Endothelial cell of umbilical vein (primary cell): ENCODE measurements at regions not wholly inside any gene's neighbourhood (a gene's known extent, or its start where the extent isn't known, plus 50 kb on each side); places are given as distances from the start of the nearest gene placed in this dataset.

Experiments used
- BruUV-seq: library from RNA; stranded (reverse); fragments of 400-500 nt; replicated peaks from 2 replicates; lab custom pipeline; 2021; lab: Mats Ljungman, UMichigan
- CTCF ChIA-PET: fragments of 300-600, 350-600 bp; sonication (Branson Sonifier 250); formaldehyde crosslinking; loops from one replicate; lab custom pipeline; 2021; ENCODE audit warnings: antibody characterized with exemption, inconsistent platforms; lab: Charles Lee
- POLR2A ChIA-PET: fragments of 300-600, 350-600 bp; sonication (Branson Sonifier 250); formaldehyde crosslinking; loops from one replicate; lab custom pipeline; 2021; ENCODE audit warnings: antibody characterized with exemption, inconsistent platforms; lab: Charles Lee
- DNase-seq: peaks from one replicate; pipeline ENCODE4 v3.0.0-alpha.2; 2011; ENCODE audit warnings: low read depth, low spot score
- FAIRE-seq: peaks from 2 replicates; lab custom pipeline; 2011; peaks lifted over from hg19 to GRCh38; lab: Jason Lieb, UNC
- H2AFZ ChIP-seq: 2 replicates; pipeline ENCODE4 v1.6.0; 2012; ENCODE audit warnings: low read depth, low read length, control low read depth, inconsistent platforms
- H3K27ac ChIP-seq: 2 replicates; pipeline ENCODE4 v1.5.1; 2011; ENCODE audit warnings: low read depth, mild to moderate bottlenecking, control low read depth, low read length, moderate library complexity; ENCODE audit not compliant: insufficient read depth
- H3K27me3 ChIP-seq, 2 experiments: 2 replicates each; pipeline versions ENCODE4 v1.6.0 to v1.6.1; 2011; ENCODE audit warnings: low read length in 2 of 2, mixed read lengths in 1 of 2; ENCODE audit not compliant: control insufficient read depth in 2 of 2, insufficient read depth in 2 of 2
- H3K36me3 ChIP-seq, 2 experiments: 2 replicates in 1 of 2; 3 replicates in 1 of 2; pipeline ENCODE4 v1.5.1; 2011; ENCODE audit warnings: low read length in 2 of 2, mild to moderate bottlenecking in 1 of 2, moderate library complexity in 1 of 2; ENCODE audit not compliant: control insufficient read depth in 2 of 2, insufficient read depth in 2 of 2; ENCODE audit errors: extremely low read depth in 1 of 2
- H3K4me1 ChIP-seq: 3 replicates; pipeline ENCODE4 v1.5.1; 2011; ENCODE audit warnings: mild to moderate bottlenecking, low read length; ENCODE audit not compliant: control insufficient read depth, insufficient read depth; ENCODE audit errors: extremely low read depth
- H3K4me2 ChIP-seq: 2 replicates; pipeline ENCODE4 v1.6.1; 2011; ENCODE audit warnings: low read length, control low read depth, mixed read lengths; ENCODE audit not compliant: insufficient read depth
- H3K4me3 ChIP-seq, 3 experiments: fragments of 200-600 bp in 1 of 3; sonication (generic), shearing (Covaris generic) in 1 of 3; replicated peaks in 1 of 3; 2 replicates each; pipeline ENCODE4 v1.5.1; 2011 to 2016; ENCODE audit warnings: control low read depth in 3 of 3, low read length in 3 of 3, mild to moderate bottlenecking in 2 of 3, inconsistent platforms in 1 of 3, low read depth in 1 of 3, moderate library complexity in 1 of 3; ENCODE audit not compliant: insufficient read depth in 1 of 3
- H3K79me2 ChIP-seq: 2 replicates; pipeline ENCODE4 v1.6.0; 2012; ENCODE audit warnings: low read length, inconsistent platforms; ENCODE audit not compliant: control insufficient read depth, insufficient read depth
- H3K9ac ChIP-seq: replicated peaks from 2 replicates; pipeline ENCODE3; 2011; ENCODE audit warnings: low read length, control low read depth; ENCODE audit not compliant: insufficient read depth; ENCODE audit errors: extremely low read depth
- H3K9me1 ChIP-seq: replicated peaks from 3 replicates; pipeline ENCODE4 v1.6.0; 2011; ENCODE audit warnings: mild to moderate bottlenecking, low read length; ENCODE audit not compliant: control insufficient read depth, insufficient read depth; ENCODE audit errors: extremely low read depth
- H3K9me3 ChIP-seq: replicated peaks from 2 replicates; pipeline ENCODE4 v1.5.1; 2012; ENCODE audit warnings: low read length, inconsistent platforms; ENCODE audit not compliant: control insufficient read depth, insufficient read depth
- H4K20me1 ChIP-seq: replicated peaks from 2 replicates; pipeline ENCODE3; 2011; ENCODE audit warnings: mild to moderate bottlenecking, low read length; ENCODE audit not compliant: control insufficient read depth, insufficient read depth; ENCODE audit errors: extremely low read depth
- CTCF ChIP-seq, 2 donors: IDR thresholded peaks; 1 replicate in 1 of 2; 2 replicates in 1 of 2; pipeline ENCODE4 v1.5.1; 2011; ENCODE audit warnings: low read length in 2 of 2, mild to moderate bottlenecking in 2 of 2, moderate library complexity in 2 of 2, control low read depth in 1 of 2, inconsistent platforms in 1 of 2, low read depth in 1 of 2; ENCODE audit not compliant: insufficient read depth in 1 of 2; ENCODE audit errors: extremely low read depth in 1 of 2
- EZH2 ChIP-seq: IDR thresholded peaks from 2 replicates; pipeline ENCODE4 v1.6.1; 2012; ENCODE audit warnings: borderline replicate concordance, low read depth, mild to moderate bottlenecking, moderate library complexity, low read length, inconsistent platforms; ENCODE audit not compliant: severe bottlenecking
- FOS ChIP-seq: IDR thresholded peaks from 2 replicates; pipeline ENCODE4 v1.6.1; 2011; ENCODE audit warnings: mild to moderate bottlenecking, low read length, moderate library complexity, borderline replicate concordance; ENCODE audit not compliant: insufficient read depth
- GATA2 ChIP-seq: IDR thresholded peaks from 2 replicates; pipeline ENCODE4 v1.7.0; 2011; ENCODE audit warnings: low read depth, mild to moderate bottlenecking, moderate library complexity, mixed read lengths, low read length; ENCODE audit not compliant: insufficient read length, insufficient read depth
- JUN ChIP-seq: IDR thresholded peaks from 2 replicates; pipeline ENCODE4 v1.6.1; 2011; ENCODE audit warnings: borderline replicate concordance, low read depth; ENCODE audit not compliant: insufficient read length, insufficient read depth
- MAX ChIP-seq: IDR thresholded peaks from 2 replicates; pipeline ENCODE4 v1.6.1; 2011; ENCODE audit not compliant: insufficient read depth, insufficient read length
- MYC ChIP-seq: IDR thresholded peaks from one replicate; pipeline ENCODE4 v1.6.1; 2011; ENCODE audit warnings: mild to moderate bottlenecking, low read depth, low read length
- POLR2A ChIP-seq: IDR thresholded peaks from 2 replicates; pipeline ENCODE4 v1.6.1; 2012; ENCODE audit warnings: low read depth, mild to moderate bottlenecking, control low read depth, low read length
- POLR2AphosphoS5 ChIP-seq: IDR thresholded peaks from 2 replicates; pipeline ENCODE4 v1.6.1; 2012; ENCODE audit warnings: low read depth, mild to moderate bottlenecking, control low read depth, low read length, moderate library complexity; ENCODE audit not compliant: insufficient read depth
- dilution Hi-C: fragments of 300-500 bp; cut with MboI; formaldehyde crosslinking; loops from one replicate; pipeline ENCODE4 v1.15.0; 2019; ENCODE audit warnings: low sequenced_read_pairs; ENCODE audit not compliant: extremely low pct_ligation_motif_present
- intact Hi-C: fragments of 100-400 bp; cut with micrococcal nuclease; formaldehyde crosslinking; loops from one replicate; pipeline ENCODE4 v1.10.0; 2022

- Histone ChIP-seq H3K9ac (no peak overlapping the region), H3K9me3 (no peaks in the 10 kb centered on the region), H3K27ac (no peak overlapping the region), H3K36me3 (no peaks in the 10 kb centered on the region), H2AFZ (no peak overlapping the region), H3K4me2 (no peak overlapping the region), H3K79me2 (no peaks in the 10 kb centered on the region), H3K9me1 (no peaks in the 10 kb centered on the region), H3K27me3 (no peaks in the 10 kb centered on the region), H4K20me1 (no peaks in the 10 kb centered on the region), H3K4me3 (no peak overlapping the region), H3K4me1 (no peaks in the 10 kb centered on the region)
- ChIA-PET CTCF (no interaction called here), POLR2A (no interaction called here)
- no peak for DNase-seq
- TF ChIP-seq GATA2 (no peak), FOS (no peak), CTCF (IDR thresholded peaks at IDR 0.05; ENCODE audit: extremely low read depth in 1 of 2, insufficient read depth in 1 of 2, low read depth in 1 of 2, low read length in 2 of 2) (no peak), JUN (no peak), POLR2A (no peak), POLR2AphosphoS5 (no peak), MAX (no peak)
- intact Hi-C loops = no loop called here
- no peak for FAIRE-seq
- dilution Hi-C loops = no loop called here
- BruUV-seq = no TSS peak
Observed at GRCh38 chr6:165015676-165016075, 293.7 kb downstream of the C6orf118 start.

GRCh38 chr6:165013701-165014100, 295.7 kb downstream of the C6orf118 start:
- BruUV-seq = no TSS peak
- POLR2A ChIA-PET = no interaction called here

More at GRCh38 chr6:165013701-165014100, 295.7 kb downstream of the C6orf118 start:
- no peaks in the 10 kb centered on the region for H3K79me2 ChIP-seq
- H3K4me3 ChIP-seq = no peak overlapping the region
- no peak overlapping the region for H3K27ac ChIP-seq
- no peak overlapping the region for H3K9ac ChIP-seq
- dilution Hi-C loops (no loop called here), intact Hi-C loops (no loop called here)
- H3K4me2 ChIP-seq = no peak overlapping the region
- no peaks in the 10 kb centered on the region for H3K4me1 ChIP-seq
- H3K9me1 ChIP-seq = no peaks in the 10 kb centered on the region
- DNase-seq (no peak), FAIRE-seq (no peak)
- CTCF ChIA-PET = no interaction called here
- no peak for TF ChIP-seq GATA2
- TF ChIP-seq MAX = no peak
- TF ChIP-seq FOS = no peak
- TF ChIP-seq JUN = no peak
- no peak for TF ChIP-seq EZH2
- no peak for TF ChIP-seq MYC
- no peak for TF ChIP-seq POLR2A
- TF ChIP-seq CTCF (IDR thresholded peaks at IDR 0.05; ENCODE audit: extremely low read depth in 1 of 2, insufficient read depth in 1 of 2, low read depth in 1 of 2, low read length in 2 of 2) = no peak
- no peak for TF ChIP-seq POLR2AphosphoS5
- no peak overlapping the region for H2AFZ ChIP-seq
- no peaks in the 10 kb centered on the region for H4K20me1 ChIP-seq
- H3K27me3 ChIP-seq = no peaks in the 10 kb centered on the region
- no peaks in the 10 kb centered on the region for H3K36me3 ChIP-seq
- H3K9me3 ChIP-seq = peaks cover 2% of the 10 kb centered on the region
